ENCODE measurements at regions not wholly inside any gene's neighbourhood (a gene's known extent, or its start where the extent isn't known, plus 50 kb on each side); places are given as distances from the start of the nearest gene placed in this dataset.

DNA sequence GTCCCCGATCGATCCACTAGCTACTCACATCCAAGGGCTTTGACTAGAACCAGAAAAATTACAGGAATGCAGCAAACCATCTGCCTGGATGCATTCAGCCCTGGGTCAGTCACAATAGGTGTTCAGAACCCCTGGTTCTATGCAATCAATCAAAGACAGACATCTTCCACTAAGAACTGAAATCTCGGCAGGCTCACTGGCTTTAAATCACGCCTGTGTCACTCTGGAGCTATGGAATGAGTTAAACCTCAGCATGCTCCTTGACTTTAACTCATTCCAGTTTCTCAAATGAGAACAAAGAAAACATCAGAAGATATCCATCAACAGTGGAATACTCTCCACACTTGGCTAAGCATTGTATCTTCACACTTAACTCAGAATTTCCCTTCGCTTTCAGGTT, 68.1 kb upstream of the SPTBN1 start:
- H3K9ac ChIP-seq (ENCODE audit: low read depth in 1 of 3, low read length in 3 of 3), result no peak overlapping the region
- H3K4me1 ChIP-seq (ENCODE audit: control insufficient read depth in 3 of 3, insufficient read depth in 3 of 3, low read length in 3 of 3), result peaks cover 10 to 16% (median 13%) of the 10 kb centered on the region in 3 donors
- no peaks in the 10 kb centered on the region for H3K9me3 ChIP-seq (ENCODE audit: control insufficient read depth in 3 of 3, low read length in 3 of 3)
- H3K36me3 ChIP-seq (ENCODE audit: control insufficient read depth in 3 of 3, insufficient read depth in 3 of 3, low read length in 3 of 3), result no peaks in the 10 kb centered on the region
- no peak overlapping the region for H3K4me3 ChIP-seq (ENCODE audit: low read length in 3 of 3)
- H3K27me3 ChIP-seq (ENCODE audit: control insufficient read depth in 3 of 3, insufficient read depth in 3 of 3, low read length in 3 of 3), result no peaks in the 10 kb centered on the region
- H3K27ac ChIP-seq (ENCODE audit: low read depth, low read length), result peak overlapping the region; percentile 64

DNA sequence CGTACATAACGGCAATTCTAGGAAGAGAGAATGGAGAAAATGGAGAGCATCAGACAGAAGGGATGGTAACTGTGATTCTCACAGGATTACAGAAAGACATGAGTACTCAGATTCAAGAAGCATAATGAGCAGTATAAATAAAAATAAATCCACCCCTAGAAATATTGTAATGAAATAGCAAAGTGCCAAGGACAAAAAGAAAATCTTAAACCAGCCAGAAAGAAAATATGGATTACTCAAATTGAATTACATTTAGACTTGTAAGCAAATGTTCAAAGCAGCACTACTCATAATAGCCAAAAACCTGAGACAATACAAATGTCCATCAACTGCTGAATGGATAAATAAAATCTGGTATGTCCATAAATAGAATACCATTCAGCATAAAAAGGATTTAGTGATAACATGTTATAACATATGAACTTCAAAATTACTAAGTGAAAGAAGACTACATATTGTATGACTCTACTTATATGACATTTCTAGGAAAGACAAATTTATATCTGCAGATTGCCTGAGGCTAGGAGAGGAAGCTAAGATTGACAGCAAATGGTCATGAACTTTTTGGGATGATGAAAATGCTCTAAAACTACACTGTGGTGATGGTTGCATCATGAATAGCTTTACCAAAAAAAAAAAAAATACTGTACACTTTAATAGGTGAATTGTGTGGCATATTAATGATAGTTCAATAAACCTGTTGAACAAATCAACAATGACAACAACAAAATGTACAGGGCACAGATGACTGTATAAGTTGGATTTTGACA, 63.4 kb upstream of the SPTBN1 start:
- H3K4me1 ChIP-seq (ENCODE audit: control insufficient read depth in 3 of 3, insufficient read depth in 3 of 3, low read length in 3 of 3), result peaks cover 4 to 10% (median 6%) of the 10 kb centered on the region in 3 donors
- H3K9ac ChIP-seq (ENCODE audit: low read depth in 1 of 3, low read length in 3 of 3), result no peak overlapping the region
- no peak overlapping the region for H3K4me3 ChIP-seq (ENCODE audit: low read length in 3 of 3)
- no peak overlapping the region for H3K27ac ChIP-seq (ENCODE audit: low read depth, low read length)
- no peaks in the 10 kb centered on the region for H3K9me3 ChIP-seq (ENCODE audit: control insufficient read depth in 3 of 3, low read length in 3 of 3)
- no peaks in the 10 kb centered on the region for H3K27me3 ChIP-seq (ENCODE audit: control insufficient read depth in 3 of 3, insufficient read depth in 3 of 3, low read length in 3 of 3)
- no peaks in the 10 kb centered on the region for H3K36me3 ChIP-seq (ENCODE audit: control insufficient read depth in 3 of 3, insufficient read depth in 3 of 3, low read length in 3 of 3)

DNA sequence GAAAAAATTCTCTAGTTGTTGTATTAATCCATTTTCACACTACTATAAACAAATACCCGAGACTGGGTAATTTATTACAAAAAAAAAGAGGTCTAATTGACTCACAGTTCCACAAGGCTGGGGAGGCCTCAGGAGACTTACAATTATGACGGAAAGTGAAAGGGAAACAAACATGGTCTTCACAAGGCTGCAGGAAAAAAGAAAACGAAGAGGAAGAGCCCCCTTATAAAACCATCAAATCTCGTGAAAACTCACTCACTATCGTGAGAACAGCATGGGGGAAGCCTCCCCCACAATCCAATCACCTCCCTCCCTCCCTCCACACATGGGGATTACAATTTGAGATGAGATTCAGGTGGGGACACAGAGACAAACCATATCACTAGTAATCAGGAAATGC, 61.7 kb upstream of the SPTBN1 start:
- no peaks in the 10 kb centered on the region for H3K36me3 ChIP-seq (ENCODE audit: control insufficient read depth in 3 of 3, insufficient read depth in 3 of 3, low read length in 3 of 3)
- H3K4me3 ChIP-seq (ENCODE audit: low read length in 3 of 3), result no peak overlapping the region
- H3K27ac ChIP-seq (ENCODE audit: low read depth, low read length), result no peak overlapping the region
- H3K9ac ChIP-seq (ENCODE audit: low read depth in 1 of 3, low read length in 3 of 3), result no peak overlapping the region
- no peaks in the 10 kb centered on the region for H3K27me3 ChIP-seq (ENCODE audit: control insufficient read depth in 3 of 3, insufficient read depth in 3 of 3, low read length in 3 of 3)
- no peaks in the 10 kb centered on the region for H3K9me3 ChIP-seq (ENCODE audit: control insufficient read depth in 3 of 3, low read length in 3 of 3)
- peaks cover 0 to 6% (median 0%) of the 10 kb centered on the region in 3 donors for H3K4me1 ChIP-seq (ENCODE audit: control insufficient read depth in 3 of 3, insufficient read depth in 3 of 3, low read length in 3 of 3)

DNA sequence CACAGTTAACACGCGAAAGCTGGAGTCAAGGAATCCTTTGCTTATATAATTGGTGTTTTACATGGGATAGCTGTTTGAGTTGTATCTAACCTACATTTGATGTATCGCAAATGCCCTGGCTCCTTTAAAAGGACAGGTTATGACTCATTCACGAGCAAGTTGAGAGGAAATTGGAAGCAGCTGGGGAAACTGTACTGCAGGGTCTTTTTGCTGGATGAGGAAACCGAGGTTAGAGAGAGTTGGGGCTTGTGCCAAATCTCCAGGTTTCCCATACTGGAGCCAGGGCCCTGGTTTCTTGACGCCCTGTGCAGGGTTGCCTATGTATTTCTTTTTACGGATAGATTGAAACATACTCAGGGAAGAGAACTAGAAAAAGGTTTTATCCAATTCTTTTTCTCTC, 60.0 kb upstream of the SPTBN1 start:
- Histone ChIP-seq H3K27me3 (ENCODE audit: control insufficient read depth in 3 of 3, insufficient read depth in 3 of 3, low read length in 3 of 3) (no peaks in the 10 kb centered on the region), H3K4me3 (ENCODE audit: low read length in 3 of 3) (no peak overlapping the region), H3K4me1 (ENCODE audit: control insufficient read depth in 3 of 3, insufficient read depth in 3 of 3, low read length in 3 of 3) (peaks cover 0 to 3% (median 2%) of the 10 kb centered on the region in 3 donors), H3K9ac (ENCODE audit: low read depth in 1 of 3, low read length in 3 of 3) (no peak overlapping the region), H3K27ac (ENCODE audit: low read depth, low read length) (no peak overlapping the region), H3K9me3 (ENCODE audit: control insufficient read depth in 3 of 3, low read length in 3 of 3) (no peaks in the 10 kb centered on the region), H3K36me3 (ENCODE audit: control insufficient read depth in 3 of 3, insufficient read depth in 3 of 3, low read length in 3 of 3) (no peaks in the 10 kb centered on the region)

DNA sequence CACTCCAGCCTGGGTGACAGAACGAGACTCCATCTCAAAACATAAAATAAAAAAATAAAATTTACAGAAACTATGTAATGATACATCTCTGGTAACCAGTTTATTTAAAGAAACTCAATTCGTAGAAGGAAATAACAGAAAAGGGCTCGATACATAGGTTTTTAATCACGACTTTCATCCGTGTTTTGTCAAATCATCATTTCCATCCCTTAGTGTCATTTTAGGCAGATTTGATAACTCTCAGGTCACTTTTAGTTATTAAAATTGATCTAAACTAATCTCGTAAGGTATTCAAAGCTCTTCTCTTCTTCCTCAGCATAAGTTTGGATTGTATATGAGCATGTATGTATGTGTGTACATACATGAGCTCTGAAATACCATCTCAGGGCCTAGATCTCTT, 59.3 kb upstream of the SPTBN1 start:
- no peaks in the 10 kb centered on the region for H3K9me3 ChIP-seq (ENCODE audit: control insufficient read depth in 3 of 3, low read length in 3 of 3)
- H3K9ac ChIP-seq (ENCODE audit: low read depth in 1 of 3, low read length in 3 of 3), result no peak overlapping the region
- H3K27ac ChIP-seq (ENCODE audit: low read depth, low read length), result no peak overlapping the region
- no peak overlapping the region for H3K4me3 ChIP-seq (ENCODE audit: low read length in 3 of 3)
- H3K4me1 ChIP-seq (ENCODE audit: control insufficient read depth in 3 of 3, insufficient read depth in 3 of 3, low read length in 3 of 3), result peaks cover 0 to 2% (median 2%) of the 10 kb centered on the region in 3 donors
- H3K27me3 ChIP-seq (ENCODE audit: control insufficient read depth in 3 of 3, insufficient read depth in 3 of 3, low read length in 3 of 3), result no peaks in the 10 kb centered on the region
- H3K36me3 ChIP-seq (ENCODE audit: control insufficient read depth in 3 of 3, insufficient read depth in 3 of 3, low read length in 3 of 3), result no peaks in the 10 kb centered on the region

DNA sequence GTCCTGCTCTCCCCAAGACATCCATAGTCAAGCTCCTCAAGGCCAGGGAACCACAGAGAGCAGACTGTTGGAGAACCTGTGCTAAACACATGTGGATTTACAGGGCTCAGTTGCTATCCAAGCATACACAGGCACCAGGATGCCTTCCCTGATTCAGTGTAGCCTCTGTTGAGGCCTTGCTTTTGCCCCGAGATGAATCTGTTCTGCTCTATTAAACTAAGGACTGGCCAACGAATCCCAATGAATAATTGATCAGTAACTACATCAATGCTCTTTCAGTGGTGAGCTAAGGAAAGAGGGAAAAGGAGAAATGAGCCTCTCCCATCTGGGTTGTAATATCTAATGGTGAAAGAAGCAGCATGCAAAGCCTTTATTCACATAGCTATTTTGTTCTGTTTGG, 58.7 kb upstream of the SPTBN1 start:
- Histone ChIP-seq H3K4me1 (ENCODE audit: control insufficient read depth in 3 of 3, insufficient read depth in 3 of 3, low read length in 3 of 3) (peaks cover 0 to 2% (median 2%) of the 10 kb centered on the region in 3 donors), H3K27me3 (ENCODE audit: control insufficient read depth in 3 of 3, insufficient read depth in 3 of 3, low read length in 3 of 3) (no peaks in the 10 kb centered on the region), H3K9me3 (ENCODE audit: control insufficient read depth in 3 of 3, low read length in 3 of 3) (no peaks in the 10 kb centered on the region), H3K36me3 (ENCODE audit: control insufficient read depth in 3 of 3, insufficient read depth in 3 of 3, low read length in 3 of 3) (no peaks in the 10 kb centered on the region), H3K27ac (ENCODE audit: low read depth, low read length) (no peak overlapping the region), H3K4me3 (ENCODE audit: low read length in 3 of 3) (no peak overlapping the region), H3K9ac (ENCODE audit: low read depth in 1 of 3, low read length in 3 of 3) (no peak overlapping the region)

DNA sequence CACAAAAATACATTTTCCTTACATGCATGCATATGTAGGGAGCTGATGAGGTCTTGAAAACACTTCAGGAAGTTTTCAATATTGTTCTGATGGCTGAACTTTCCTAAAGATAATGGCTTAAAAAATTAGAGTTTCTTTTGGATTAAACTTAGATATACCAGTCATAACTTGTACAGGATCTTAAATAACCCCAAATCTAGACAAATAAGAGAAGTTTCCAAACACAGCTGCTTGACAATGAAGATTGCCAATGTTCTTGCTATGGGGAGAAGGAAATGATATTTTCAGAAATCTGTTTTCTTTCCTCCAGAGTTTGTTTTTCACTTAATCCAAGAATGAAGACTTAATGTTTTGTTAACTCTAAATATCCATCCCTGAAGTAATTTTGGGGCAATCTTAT, 54.6 kb upstream of the SPTBN1 start:
- Histone ChIP-seq H3K4me1 (ENCODE audit: control insufficient read depth in 3 of 3, insufficient read depth in 3 of 3, low read length in 3 of 3) (peaks cover 0 to 7% (median 7%) of the 10 kb centered on the region in 3 donors), H3K4me3 (ENCODE audit: low read length in 3 of 3) (no peak overlapping the region), H3K9ac (ENCODE audit: low read depth in 1 of 3, low read length in 3 of 3) (no peak overlapping the region), H3K9me3 (ENCODE audit: control insufficient read depth in 3 of 3, low read length in 3 of 3) (no peaks in the 10 kb centered on the region), H3K27ac (ENCODE audit: low read depth, low read length) (peak overlapping the region; percentile 55), H3K27me3 (ENCODE audit: control insufficient read depth in 3 of 3, insufficient read depth in 3 of 3, low read length in 3 of 3) (no peaks in the 10 kb centered on the region), H3K36me3 (ENCODE audit: control insufficient read depth in 3 of 3, insufficient read depth in 3 of 3, low read length in 3 of 3) (no peaks in the 10 kb centered on the region)

DNA sequence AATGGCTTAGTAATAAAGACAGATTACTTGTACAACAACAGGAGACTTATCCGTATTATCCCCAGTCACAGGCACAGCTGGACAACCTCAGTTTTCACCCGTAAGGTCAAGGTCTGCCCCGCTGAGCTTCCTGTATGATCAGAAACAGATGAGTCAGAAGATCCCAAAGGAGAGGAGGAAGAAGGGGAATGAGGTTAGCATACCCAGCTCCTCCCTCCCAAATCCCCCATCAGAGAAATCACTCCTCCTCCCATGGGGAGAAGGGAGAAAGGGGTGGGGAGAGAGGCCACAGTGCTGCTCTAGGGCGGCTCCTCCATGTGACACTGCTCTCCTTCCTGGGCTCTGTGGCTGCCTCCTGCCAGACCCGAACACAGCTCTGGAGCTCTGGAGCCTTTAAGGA, 53.8 kb upstream of the SPTBN1 start:
- H3K9me3 ChIP-seq (ENCODE audit: control insufficient read depth in 3 of 3, low read length in 3 of 3), result no peaks in the 10 kb centered on the region
- H3K36me3 ChIP-seq (ENCODE audit: control insufficient read depth in 3 of 3, insufficient read depth in 3 of 3, low read length in 3 of 3), result no peaks in the 10 kb centered on the region
- no peaks in the 10 kb centered on the region for H3K27me3 ChIP-seq (ENCODE audit: control insufficient read depth in 3 of 3, insufficient read depth in 3 of 3, low read length in 3 of 3)
- no peak overlapping the region for H3K4me3 ChIP-seq (ENCODE audit: low read length in 3 of 3)
- H3K27ac ChIP-seq (ENCODE audit: low read depth, low read length), result peak overlapping the region; percentile 46
- no peak overlapping the region for H3K9ac ChIP-seq (ENCODE audit: low read depth in 1 of 3, low read length in 3 of 3)
- peaks cover 0 to 7% (median 7%) of the 10 kb centered on the region in 3 donors for H3K4me1 ChIP-seq (ENCODE audit: control insufficient read depth in 3 of 3, insufficient read depth in 3 of 3, low read length in 3 of 3)

DNA sequence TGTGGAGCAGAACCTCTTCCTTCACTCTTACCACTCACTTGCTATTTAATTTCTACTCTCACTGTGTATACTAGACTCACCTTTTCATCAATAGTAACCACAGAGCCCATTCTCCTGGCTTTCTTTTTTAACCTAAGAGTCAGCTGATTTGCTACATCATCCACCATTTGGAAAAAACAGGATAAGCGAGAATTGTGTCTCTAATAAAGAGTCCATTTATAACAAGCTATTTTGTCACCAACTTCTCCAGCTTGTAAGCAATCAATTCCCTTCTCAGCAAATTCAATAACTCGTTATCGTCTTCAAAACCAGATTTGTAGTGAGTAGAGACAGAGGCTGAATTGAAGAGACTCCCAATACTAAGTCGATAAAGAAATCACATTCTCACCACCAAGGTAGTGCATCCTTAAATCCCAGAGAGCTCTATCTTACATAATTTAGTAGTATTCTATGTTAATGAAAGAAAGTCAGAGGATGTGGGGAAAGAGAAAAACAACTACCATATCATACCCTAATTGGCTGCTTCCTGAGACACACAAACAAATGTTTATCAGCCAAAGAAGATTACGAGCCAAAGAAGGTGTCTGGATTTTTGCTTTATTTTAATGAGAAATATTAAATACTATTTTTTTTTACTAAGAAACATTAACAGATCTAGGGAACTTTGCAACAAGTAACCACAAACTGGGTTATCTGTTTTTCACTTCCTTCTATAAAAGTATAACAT, 52.5 kb upstream of the SPTBN1 start:
- no peaks in the 10 kb centered on the region for H3K9me3 ChIP-seq (ENCODE audit: control insufficient read depth in 3 of 3, low read length in 3 of 3)
- no peak overlapping the region for H3K9ac ChIP-seq (ENCODE audit: low read depth in 1 of 3, low read length in 3 of 3)
- no peak overlapping the region for H3K4me3 ChIP-seq (ENCODE audit: low read length in 3 of 3)
- H3K27me3 ChIP-seq (ENCODE audit: control insufficient read depth in 3 of 3, insufficient read depth in 3 of 3, low read length in 3 of 3), result no peaks in the 10 kb centered on the region
- H3K36me3 ChIP-seq (ENCODE audit: control insufficient read depth in 3 of 3, insufficient read depth in 3 of 3, low read length in 3 of 3), result no peaks in the 10 kb centered on the region
- peaks cover 0 to 7% (median 7%) of the 10 kb centered on the region in 3 donors for H3K4me1 ChIP-seq (ENCODE audit: control insufficient read depth in 3 of 3, insufficient read depth in 3 of 3, low read length in 3 of 3)
- no peak overlapping the region for H3K27ac ChIP-seq (ENCODE audit: low read depth, low read length)

DNA sequence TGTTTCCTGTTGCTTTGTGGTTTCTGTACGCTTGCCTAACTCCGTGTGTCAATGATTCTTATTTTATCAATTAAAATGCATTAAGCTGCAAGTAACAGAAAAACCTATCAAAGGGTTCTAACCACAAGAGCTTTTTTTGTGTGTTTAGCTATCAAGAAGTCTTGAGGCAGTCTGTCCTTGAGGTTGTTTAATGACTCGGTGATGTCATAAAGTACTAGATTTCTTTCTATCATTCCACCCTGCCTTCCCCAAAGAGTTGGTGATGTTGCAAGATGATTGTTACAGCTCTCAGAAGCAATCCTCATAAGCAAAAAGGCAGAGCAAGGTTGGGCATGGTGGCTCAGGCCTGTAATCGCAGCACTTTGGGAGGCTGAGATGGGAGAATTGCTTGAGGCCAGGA, 51.9 kb upstream of the SPTBN1 start:
- Histone ChIP-seq H3K27ac (ENCODE audit: low read depth, low read length) (no peak overlapping the region), H3K36me3 (ENCODE audit: control insufficient read depth in 3 of 3, insufficient read depth in 3 of 3, low read length in 3 of 3) (no peaks in the 10 kb centered on the region), H3K27me3 (ENCODE audit: control insufficient read depth in 3 of 3, insufficient read depth in 3 of 3, low read length in 3 of 3) (no peaks in the 10 kb centered on the region), H3K9me3 (ENCODE audit: control insufficient read depth in 3 of 3, low read length in 3 of 3) (no peaks in the 10 kb centered on the region), H3K9ac (ENCODE audit: low read depth in 1 of 3, low read length in 3 of 3) (no peak overlapping the region), H3K4me3 (ENCODE audit: low read length in 3 of 3) (no peak overlapping the region), H3K4me1 (ENCODE audit: control insufficient read depth in 3 of 3, insufficient read depth in 3 of 3, low read length in 3 of 3) (peaks cover 0 to 7% (median 7%) of the 10 kb centered on the region in 3 donors)
